ENCODE measurements at regions not wholly inside any gene's neighbourhood (a gene's known extent, or its start where the extent isn't known, plus 50 kb on each side); places are given as distances from the start of the nearest gene placed in this dataset.

GRCh38 chr7:65744406-65744805 is 128.5 kb upstream of the VKORC1L1 start:
- TF ChIP-seq POLR2A (conservative IDR thresholded peaks at IDR 0.05) (no peak), NR1H2 (CRISPR knock-in tag; IDR thresholded peaks at IDR 0.05) (no peak), PRPF4 (IDR thresholded peaks at IDR 0.05; ENCODE audit: insufficient read depth, low read depth, low read length, poor library complexity, severe bottlenecking) (no peak), ZNF121 (CRISPR knock-in tag; conservative IDR thresholded peaks at IDR 0.05) (no peak), ZBTB8A (IDR thresholded peaks at IDR 0.05; ENCODE audit: partially characterized antibody) (no peak), EZH2 (IDR thresholded peaks at IDR 0.05; ENCODE audit: borderline replicate concordance, low read depth, low read length) (no peak), SMAD3 (CRISPR knock-in tag; conservative IDR thresholded peaks at IDR 0.05) (no peak)
- TF ChIP-seq, protein P1, sequence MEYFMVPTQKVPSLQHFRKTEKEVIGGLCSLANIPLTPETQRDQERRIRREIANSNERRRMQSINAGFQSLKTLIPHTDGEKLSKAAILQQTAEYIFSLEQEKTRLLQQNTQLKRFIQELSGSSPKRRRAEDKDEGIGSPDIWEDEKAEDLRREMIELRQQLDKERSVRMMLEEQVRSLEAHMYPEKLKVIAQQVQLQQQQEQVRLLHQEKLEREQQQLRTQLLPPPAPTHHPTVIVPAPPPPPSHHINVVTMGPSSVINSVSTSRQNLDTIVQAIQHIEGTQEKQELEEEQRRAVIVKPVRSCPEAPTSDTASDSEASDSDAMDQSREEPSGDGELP (CRISPR knock-in tag; IDR thresholded peaks at IDR 0.05; ENCODE audit: borderline replicate concordance) = no peak

Data from K562 (cell line).